ENCODE measurements at regions not wholly inside any gene's neighbourhood (a gene's known extent, or its start where the extent isn't known, plus 50 kb on each side); places are given as distances from the start of the nearest gene placed in this dataset.

- Histone ChIP-seq H3K27ac (no peak overlapping the region), H3K4me2 (no peak overlapping the region), H3K4me3 (no peak overlapping the region), H3K4me1 (no peaks in the 10 kb centered on the region), H3K9me3 (no peaks in the 10 kb centered on the region)
- ChIA-PET CTCF (no interaction called here), POLR2A (no interaction called here)
- ATAC-seq: no peak
- 64% methylated on average over 1 of the region's 1 CpG for WGBS (ENCODE audit: missing lambda C conversion rate)
- DNase-seq (ENCODE audit: low read depth in 1 of 2, low spot score in 1 of 2): no peak
- TF ChIP-seq MYC (IDR thresholded peaks at IDR 0.05; ENCODE audit: borderline replicate concordance, low read length) (no peak), NPAS2 (CRISPR knock-in tag; IDR thresholded peaks at IDR 0.05; ENCODE audit: borderline replicate concordance) (no peak), EHMT2 (IDR thresholded peaks at IDR 0.05; ENCODE audit: low read depth) (no peak), POLR2A (IDR thresholded peaks at IDR 0.05; ENCODE audit: low read length) (no peak), E2F6 (IDR thresholded peaks at IDR 0.05; ENCODE audit: borderline replicate concordance, low read depth) (no peak), HOXA7 (CRISPR knock-in tag; IDR thresholded peaks at IDR 0.05) (no peak), RNF2 (IDR thresholded peaks at IDR 0.05; ENCODE audit: borderline replicate concordance, low read depth) (no peak), MAFK (IDR thresholded peaks at IDR 0.05; ENCODE audit: partially characterized antibody) (no peak), CBX2 (IDR thresholded peaks at IDR 0.05; ENCODE audit: borderline replicate concordance, low read depth) (no peak), JUNB (IDR thresholded peaks at IDR 0.05) (no peak), MAZ (IDR thresholded peaks at IDR 0.05; ENCODE audit: borderline replicate concordance, low read depth, low read length) (no peak), NR3C1 (IDR thresholded peaks at IDR 0.05) (no peak), RCOR1 (IDR thresholded peaks at IDR 0.05; ENCODE audit: low read depth, low read length) (no peak), TP53 (CRISPR knock-in tag; IDR thresholded peaks at IDR 0.05) (no peak)
- TF ChIP-seq, protein P1, sequence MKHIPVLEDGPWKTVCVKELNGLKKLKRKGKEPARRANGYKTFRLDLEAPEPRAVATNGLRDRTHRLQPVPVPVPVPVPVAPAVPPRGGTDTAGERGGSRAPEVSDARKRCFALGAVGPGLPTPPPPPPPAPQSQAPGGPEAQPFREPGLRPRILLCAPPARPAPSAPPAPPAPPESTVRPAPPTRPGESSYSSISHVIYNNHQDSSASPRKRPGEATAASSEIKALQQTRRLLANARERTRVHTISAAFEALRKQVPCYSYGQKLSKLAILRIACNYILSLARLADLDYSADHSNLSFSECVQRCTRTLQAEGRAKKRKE (CRISPR knock-in tag; IDR thresholded peaks at IDR 0.05; ENCODE audit: low read depth): no peak
- TF ChIP-seq, protein P2, sequence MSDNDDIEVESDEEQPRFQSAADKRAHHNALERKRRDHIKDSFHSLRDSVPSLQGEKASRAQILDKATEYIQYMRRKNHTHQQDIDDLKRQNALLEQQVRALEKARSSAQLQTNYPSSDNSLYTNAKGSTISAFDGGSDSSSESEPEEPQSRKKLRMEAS (IDR thresholded peaks at IDR 0.05): no peak
- TF ChIP-seq, protein P3, sequence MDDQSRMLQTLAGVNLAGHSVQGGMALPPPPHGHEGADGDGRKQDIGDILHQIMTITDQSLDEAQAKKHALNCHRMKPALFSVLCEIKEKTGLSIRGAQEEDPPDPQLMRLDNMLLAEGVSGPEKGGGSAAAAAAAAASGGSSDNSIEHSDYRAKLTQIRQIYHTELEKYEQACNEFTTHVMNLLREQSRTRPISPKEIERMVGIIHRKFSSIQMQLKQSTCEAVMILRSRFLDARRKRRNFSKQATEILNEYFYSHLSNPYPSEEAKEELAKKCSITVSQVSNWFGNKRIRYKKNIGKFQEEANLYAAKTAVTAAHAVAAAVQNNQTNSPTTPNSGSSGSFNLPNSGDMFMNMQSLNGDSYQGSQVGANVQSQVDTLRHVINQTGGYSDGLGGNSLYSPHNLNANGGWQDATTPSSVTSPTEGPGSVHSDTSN (IDR thresholded peaks at IDR 0.05): no peak
- TF ChIP-seq, protein P4, sequence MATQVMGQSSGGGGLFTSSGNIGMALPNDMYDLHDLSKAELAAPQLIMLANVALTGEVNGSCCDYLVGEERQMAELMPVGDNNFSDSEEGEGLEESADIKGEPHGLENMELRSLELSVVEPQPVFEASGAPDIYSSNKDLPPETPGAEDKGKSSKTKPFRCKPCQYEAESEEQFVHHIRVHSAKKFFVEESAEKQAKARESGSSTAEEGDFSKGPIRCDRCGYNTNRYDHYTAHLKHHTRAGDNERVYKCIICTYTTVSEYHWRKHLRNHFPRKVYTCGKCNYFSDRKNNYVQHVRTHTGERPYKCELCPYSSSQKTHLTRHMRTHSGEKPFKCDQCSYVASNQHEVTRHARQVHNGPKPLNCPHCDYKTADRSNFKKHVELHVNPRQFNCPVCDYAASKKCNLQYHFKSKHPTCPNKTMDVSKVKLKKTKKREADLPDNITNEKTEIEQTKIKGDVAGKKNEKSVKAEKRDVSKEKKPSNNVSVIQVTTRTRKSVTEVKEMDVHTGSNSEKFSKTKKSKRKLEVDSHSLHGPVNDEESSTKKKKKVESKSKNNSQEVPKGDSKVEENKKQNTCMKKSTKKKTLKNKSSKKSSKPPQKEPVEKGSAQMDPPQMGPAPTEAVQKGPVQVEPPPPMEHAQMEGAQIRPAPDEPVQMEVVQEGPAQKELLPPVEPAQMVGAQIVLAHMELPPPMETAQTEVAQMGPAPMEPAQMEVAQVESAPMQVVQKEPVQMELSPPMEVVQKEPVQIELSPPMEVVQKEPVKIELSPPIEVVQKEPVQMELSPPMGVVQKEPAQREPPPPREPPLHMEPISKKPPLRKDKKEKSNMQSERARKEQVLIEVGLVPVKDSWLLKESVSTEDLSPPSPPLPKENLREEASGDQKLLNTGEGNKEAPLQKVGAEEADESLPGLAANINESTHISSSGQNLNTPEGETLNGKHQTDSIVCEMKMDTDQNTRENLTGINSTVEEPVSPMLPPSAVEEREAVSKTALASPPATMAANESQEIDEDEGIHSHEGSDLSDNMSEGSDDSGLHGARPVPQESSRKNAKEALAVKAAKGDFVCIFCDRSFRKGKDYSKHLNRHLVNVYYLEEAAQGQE (IDR thresholded peaks at IDR 0.05): no peak
- FAIRE-seq: no peak
Measured at GRCh38 chr6:121884620-121885019, 449.2 kb downstream of the GJA1 start.

- WGBS (ENCODE audit: missing lambda C conversion rate): 55% methylated on average over 3 of the region's 3 CpGs
- FAIRE-seq: no peak
- DNase-seq (ENCODE audit: low read depth in 1 of 2, low spot score in 1 of 2): peak in 1 of 2 experiments; percentile 14
- Histone ChIP-seq H3K9me3 (no peaks in the 10 kb centered on the region), H3K27ac (no peak overlapping the region), H3K4me3 (no peak overlapping the region), H3K4me1 (no peaks in the 10 kb centered on the region), H3K4me2 (no peak overlapping the region)
- ChIA-PET CTCF (no interaction called here), POLR2A (no interaction called here)
- no peak for ATAC-seq
- no peak for TF ChIP-seq RCOR1 (IDR thresholded peaks at IDR 0.05; ENCODE audit: low read depth, low read length)
- TF ChIP-seq E2F6 (IDR thresholded peaks at IDR 0.05; ENCODE audit: borderline replicate concordance, low read depth): no peak
- TF ChIP-seq CEBPB (IDR thresholded peaks at IDR 0.05): peak; percentile 14 to 64; a peak in 3 of 4 replicates
- no peak for TF ChIP-seq EHF (CRISPR knock-in tag; IDR thresholded peaks at IDR 0.05)
Measured at GRCh38 chr6:121885399-121886152, 450.1 kb downstream of the GJA1 start.

Data from A549 (cell line).